Bone marrow (tissue), 2 donors: ENCODE measurements at regions not wholly inside any gene's neighbourhood (a gene's known extent, or its start where the extent isn't known, plus 50 kb on each side); places are given as distances from the start of the nearest gene placed in this dataset.
"Not testable (repeated sequence)": the region's sequence is repeated elsewhere in the genome, so short reads cannot be mapped to it uniquely, and the experiment has no call there.

Source experiments
- DNase-seq, 2 donors: peaks; one replicate each; lab custom pipeline; 2025; lab: John Stamatoyannopoulos, UW

- no peak for DNase-seq
Observed at GRCh38 chr5:97937846-97938245, 754.8 kb upstream of the RIOK2 start.

DNA sequence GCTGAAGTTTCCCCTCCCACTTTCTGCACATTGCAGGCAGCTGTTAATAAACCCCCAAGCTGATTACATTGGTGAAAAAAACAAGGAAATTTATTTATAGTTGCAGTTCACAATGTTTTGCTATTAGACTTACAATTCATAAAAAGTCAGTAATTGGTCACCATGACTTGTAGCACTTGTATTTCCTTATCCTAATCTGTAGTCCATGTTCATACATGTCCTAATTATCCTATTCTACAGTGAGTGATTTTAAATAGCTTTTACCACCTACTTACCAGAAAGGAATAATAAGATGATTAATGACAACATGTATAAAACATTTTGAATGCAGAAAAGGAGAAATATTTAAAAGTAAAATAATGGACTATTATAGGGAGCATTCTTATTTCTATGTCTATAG, 760.0 kb upstream of the RIOK2 start:
- no peak for DNase-seq

- DNase-seq = no peak
Observed at GRCh38 chr5:97951139-97951538, 768.1 kb upstream of the RIOK2 start.

- no peak for DNase-seq
Observed at GRCh38 chr5:97955450-97955849, 772.4 kb upstream of the RIOK2 start.

- DNase-seq = no peak
Observed at GRCh38 chr5:97967292-97967691, 784.2 kb upstream of the RIOK2 start.

DNA sequence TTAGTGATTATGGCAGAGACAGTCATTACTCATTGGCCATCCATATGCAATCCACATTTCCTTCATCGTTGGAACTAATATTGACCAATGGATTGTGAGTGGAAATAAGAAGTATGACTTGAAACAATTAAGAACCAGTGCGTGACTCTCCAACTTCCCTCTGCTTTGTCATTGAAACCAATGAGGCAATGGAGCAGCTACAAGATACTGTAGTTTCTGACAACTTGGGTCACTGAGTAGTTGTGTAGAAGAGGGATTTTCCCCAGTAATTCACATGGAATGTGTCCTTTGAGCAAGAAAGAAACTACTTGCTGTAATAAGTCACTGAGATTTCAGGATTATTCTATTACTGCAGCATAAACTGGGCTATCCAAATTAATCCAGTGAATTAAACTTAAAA, 785.3 kb upstream of the RIOK2 start:
- no peak for DNase-seq

DNA sequence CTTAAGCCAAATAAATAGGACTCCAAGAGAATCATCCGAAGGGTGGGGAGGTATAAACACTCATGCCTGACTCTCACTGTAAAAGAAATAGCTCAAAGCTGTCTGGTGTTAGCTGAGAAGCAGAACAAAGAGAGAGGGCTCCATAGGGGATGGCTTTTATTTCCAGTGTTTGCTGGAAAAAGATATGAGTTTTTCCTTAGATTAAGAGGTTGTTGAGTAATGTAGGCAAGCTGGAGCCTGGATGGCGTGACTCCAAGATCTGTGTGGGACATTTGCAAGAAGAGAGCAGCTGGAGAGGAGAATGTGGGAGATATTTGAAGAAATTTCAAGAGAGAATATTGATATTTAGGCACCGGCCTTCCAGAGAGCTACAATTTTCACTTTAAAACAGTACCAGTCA, 793.7 kb upstream of the RGMB start:
- no peak for DNase-seq

- no peak for DNase-seq
Observed at GRCh38 chr5:97980291-97980690, 793.2 kb upstream of the RGMB start.

GRCh38 chr5:97986069-97986468, 787.4 kb upstream of the RGMB start:
- no peak for DNase-seq

DNA sequence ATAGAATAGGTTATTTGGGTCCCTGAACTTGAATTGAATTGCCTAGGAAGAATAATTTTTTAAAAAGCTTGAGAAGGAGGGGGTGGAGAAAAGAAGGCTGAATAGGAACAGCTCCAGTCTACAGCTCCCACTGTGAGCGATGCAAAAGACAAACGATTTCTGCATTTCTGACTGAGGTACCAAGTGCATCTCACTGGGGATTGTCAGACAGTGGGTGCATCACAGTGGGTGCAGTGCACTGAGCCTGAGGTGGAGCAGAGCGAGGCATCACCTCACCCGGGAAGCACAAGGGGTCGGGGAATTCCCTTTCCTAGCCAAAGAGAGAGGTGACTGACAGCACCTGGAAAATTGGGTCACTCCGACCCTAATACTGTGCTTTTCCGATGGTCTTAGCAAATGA, 782.2 kb upstream of the RGMB start:
- DNase-seq = no peak

GRCh38 chr5:97998941-97999340, 774.5 kb upstream of the RGMB start:
- no peak for DNase-seq

GRCh38 chr5:98004463-98004862, 769.0 kb upstream of the RGMB start:
- DNase-seq = no peak

DNA sequence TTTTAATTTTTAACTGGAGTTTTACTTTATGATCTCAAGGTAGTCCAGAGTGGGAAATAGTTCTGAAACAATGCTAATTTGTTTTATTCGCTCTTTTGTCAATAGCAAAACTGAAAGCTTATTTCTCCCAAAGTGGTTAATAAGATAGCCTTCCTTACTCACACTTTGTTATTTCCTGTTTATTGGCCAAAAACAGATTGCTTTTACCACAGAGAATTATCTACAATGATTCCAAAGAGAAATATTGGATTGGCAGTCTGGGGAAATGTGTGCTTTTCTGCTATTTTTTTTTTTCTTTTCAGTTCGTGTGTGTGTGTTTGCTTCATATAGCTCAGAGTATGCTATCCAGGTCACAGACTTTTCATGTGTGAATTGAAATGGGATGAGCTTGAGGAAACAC, 756.7 kb upstream of the RGMB start:
- no peak for DNase-seq

- DNase-seq = not testable (repeated sequence)
Observed at GRCh38 chr5:98030273-98030672, 743.2 kb upstream of the RGMB start.

DNA sequence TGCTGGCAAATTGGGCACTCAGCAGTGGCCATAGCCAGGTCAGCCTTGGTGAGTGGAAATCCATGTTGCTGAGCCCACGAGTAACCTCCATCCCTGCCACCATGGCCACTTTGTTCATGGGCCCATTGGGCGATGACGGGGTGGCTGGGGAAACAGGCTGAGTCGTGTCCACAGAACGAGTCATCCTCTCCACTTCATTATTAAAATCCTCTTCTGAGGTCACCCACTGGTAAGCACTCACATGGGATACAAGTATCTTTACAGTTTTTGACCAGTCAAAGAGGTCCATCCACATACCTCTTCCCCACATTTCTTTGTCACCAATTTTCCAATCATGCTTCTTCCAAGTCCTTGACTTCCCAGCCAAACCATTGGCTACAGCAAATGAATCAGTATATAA, 742.4 kb upstream of the RGMB start:
- not testable (repeated sequence) for DNase-seq

DNA sequence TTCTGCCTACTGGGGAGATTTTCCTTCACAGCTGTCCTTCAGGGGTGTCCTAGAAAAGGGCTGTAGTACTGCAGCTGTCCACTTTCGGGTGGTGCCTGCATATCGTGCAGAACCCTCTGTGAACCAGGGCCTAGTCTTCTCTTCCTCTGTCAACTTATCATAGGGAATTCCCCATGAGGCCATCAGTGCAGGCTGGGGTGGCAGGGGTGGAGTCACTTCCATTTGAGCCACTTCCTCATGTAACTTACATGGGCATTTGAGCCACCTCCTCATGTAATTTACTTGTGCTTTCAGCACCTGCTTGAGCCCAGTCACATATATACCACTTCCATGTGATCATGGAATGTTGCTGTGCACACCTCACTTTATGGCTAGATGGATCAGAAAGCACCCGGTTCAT, 742.0 kb upstream of the RGMB start:
- DNase-seq = no peak

DNA sequence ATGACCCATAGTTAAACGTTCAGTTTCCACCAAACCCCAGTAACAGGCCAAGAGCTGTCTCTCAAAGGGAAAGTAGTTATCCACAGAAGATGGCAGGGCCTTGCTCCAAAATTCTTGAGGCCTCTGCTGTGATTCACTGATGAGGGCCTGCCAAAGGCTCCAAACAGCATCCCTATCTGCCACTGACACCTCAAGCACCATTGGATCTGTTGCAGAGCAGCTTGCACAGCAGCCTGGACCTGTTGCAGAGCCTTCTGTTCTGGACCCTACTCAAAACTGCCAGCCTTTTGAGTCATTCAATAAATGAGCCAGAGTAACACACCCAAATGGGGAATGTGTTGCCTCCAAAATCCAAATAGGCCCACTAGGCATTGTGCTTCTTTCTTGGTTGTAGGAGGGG, 741.5 kb upstream of the RGMB start:
- no peak for DNase-seq

DNA sequence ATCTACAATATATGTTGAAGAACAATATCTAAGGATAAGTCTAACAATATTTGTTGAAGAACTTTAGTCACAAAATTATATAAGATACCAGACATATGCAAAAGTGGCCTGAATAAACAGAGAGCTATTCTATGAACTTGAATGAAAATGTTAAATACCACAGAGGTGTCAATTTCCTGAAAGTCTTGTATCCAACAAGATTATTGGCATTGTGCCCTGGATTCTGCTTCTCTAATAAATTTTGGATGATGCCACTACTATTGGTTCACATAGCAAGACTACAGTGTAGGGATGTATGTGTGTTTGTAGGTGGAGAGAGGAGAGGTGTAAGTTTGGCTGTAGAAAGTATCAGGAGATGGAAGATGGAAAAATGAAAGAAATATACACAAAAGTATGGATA, 731.8 kb upstream of the RGMB start:
- no peak for DNase-seq

GRCh38 chr5:98042521-98042920, 730.9 kb upstream of the RGMB start:
- DNase-seq = no peak

- DNase-seq = no peak
Observed at GRCh38 chr5:98042961-98043360, 730.5 kb upstream of the RGMB start.

DNA sequence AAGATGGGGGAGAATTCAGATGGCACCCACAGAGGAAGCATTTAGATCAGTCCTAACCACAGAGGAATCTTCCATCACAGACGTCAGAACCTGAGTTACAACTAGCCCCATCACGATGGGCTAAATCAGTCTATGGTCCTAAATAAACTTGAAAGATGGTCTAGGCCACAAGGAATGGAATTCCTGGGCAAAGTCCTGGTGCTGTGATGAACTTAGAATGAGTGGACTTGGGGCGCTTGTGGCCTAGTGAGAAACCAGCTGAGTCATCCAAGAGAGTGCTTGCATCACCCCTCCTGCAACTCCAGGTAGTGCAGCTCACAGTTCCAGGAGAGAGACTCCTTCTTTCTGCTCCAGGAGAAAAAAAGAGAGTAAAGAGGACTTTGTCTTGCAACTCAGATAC, 722.9 kb upstream of the RGMB start:
- DNase-seq = no peak

GRCh38 chr5:98053170-98053569, 720.3 kb upstream of the RGMB start:
- DNase-seq = no peak

- no peak for DNase-seq
Observed at GRCh38 chr5:98060148-98060547, 713.3 kb upstream of the RGMB start.

DNA sequence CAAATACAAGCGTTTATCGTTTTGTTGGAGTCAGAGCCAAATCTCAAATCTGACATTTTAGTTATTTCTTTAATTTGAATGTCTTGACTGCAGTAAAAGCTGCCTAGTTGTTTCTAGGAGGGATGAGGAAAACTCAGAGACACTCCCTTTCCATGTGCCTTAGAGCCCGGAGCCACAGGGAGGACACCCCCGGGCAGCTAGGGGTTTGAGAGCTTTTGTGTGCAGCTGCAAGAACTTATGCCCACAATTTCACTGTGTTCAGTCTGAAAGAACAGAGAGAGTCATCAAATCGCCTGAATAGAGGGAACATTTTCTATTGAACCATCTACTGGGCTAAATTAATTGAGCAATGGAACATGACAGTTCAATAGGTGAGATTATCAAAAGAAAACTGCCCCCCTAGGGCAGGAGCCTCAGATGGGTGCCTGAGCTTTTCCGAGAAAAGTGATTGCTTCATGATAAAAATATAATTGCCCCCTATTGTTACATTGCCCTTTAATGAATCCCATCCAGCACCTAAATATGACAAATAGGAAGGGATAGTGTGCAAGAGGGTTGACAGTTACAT, 709.3 kb upstream of the RGMB start:
- DNase-seq = no peak
